ENCODE measurements at regions not wholly inside any gene's neighbourhood (a gene's known extent, or its start where the extent isn't known, plus 50 kb on each side); places are given as distances from the start of the nearest gene placed in this dataset.

- no peak for TF ChIP-seq ZNF609 (CRISPR knock-in tag; IDR thresholded peaks at IDR 0.05; ENCODE audit: borderline replicate concordance)
- TF ChIP-seq ZNF316 (IDR thresholded peaks at IDR 0.05) = peak; percentile 33
Measured at GRCh38 chr2:107728586-107728985, 98.1 kb upstream of the RGPD4 start (continued).

GRCh38 chr2:107729440-107729839 is 97.3 kb upstream of the RGPD4 start:
- TF ChIP-seq MXD1 (CRISPR knock-in tag; IDR thresholded peaks at IDR 0.05; ENCODE audit: borderline replicate concordance, poor library complexity, severe bottlenecking) (no peak), ZNF384 (IDR thresholded peaks at IDR 0.05; ENCODE audit: low read depth, low read length) (peak; percentile 75), TFE3 (CRISPR knock-in tag; IDR thresholded peaks at IDR 0.05) (peak; percentile 49), MEIS2 (IDR thresholded peaks at IDR 0.05; ENCODE audit: partially characterized antibody) (peak; percentile 45)

More at GRCh38 chr2:107729440-107729839, 97.3 kb upstream of the RGPD4 start:
- ATAC-seq = peak; percentile 14
- FAIRE-seq = no peak
- no peak overlapping the region for H3K4me2 ChIP-seq (ENCODE audit: insufficient read depth, low read length)
- CTCF ChIA-PET (ENCODE audit: low intra/inter-chr PET ratio) = no interaction called here
- no TSS peak for BruUV-seq (replicated peaks)
- no peaks in the 10 kb centered on the region for H3K9me1 ChIP-seq (ENCODE audit: control insufficient read depth, insufficient read depth, low read length)
- no peaks in the 10 kb centered on the region for H3K27me3 ChIP-seq (ENCODE audit: control insufficient read depth in 2 of 2, insufficient read depth in 2 of 2, low read length in 2 of 2)
- peaks cover 59% of the 10 kb centered on the region; the same call in 2 of the 3 replicates for H3K36me3 ChIP-seq (ENCODE audit: control insufficient read depth, insufficient read depth, low read length)
- H2AFZ ChIP-seq (ENCODE audit: low read depth, low read length) = no peak overlapping the region
- H3K4me1 ChIP-seq (replicated peaks in 1 of 2; ENCODE audit: control insufficient read depth in 2 of 2, insufficient read depth in 2 of 2, low read length in 2 of 2) = peaks cover 0 to 24% of the 10 kb centered on the region in 2 experiments; a peak in 3 of 5 replicates
- peaks cover 98% of the 10 kb centered on the region for H3K79me2 ChIP-seq (ENCODE audit: control insufficient read depth, insufficient read depth, low read length)
- POLR2A ChIA-PET = interaction anchor here (0.7 kb wide), 1 partner anchor 15 kb away, joined by 3 read pairs; no protein-coding TSS in a partner anchor
- no peak overlapping the region for H3K9ac ChIP-seq (ENCODE audit: insufficient read depth in 1 of 2, low read depth in 2 of 2, low read length in 2 of 2)
- H4K20me1 ChIP-seq (replicated peaks; ENCODE audit: control insufficient read depth, insufficient read depth, low read length) = peaks cover 33% of the 10 kb centered on the region
- intact Hi-C loops (cut with micrococcal nuclease) (no loop called here), in situ Hi-C loops (cut with MboI) (no loop called here)
- no peaks in the 10 kb centered on the region for H3K9me3 ChIP-seq (replicated peaks; ENCODE audit: control insufficient read depth, insufficient read depth, low read depth, low read length)
- H3K4me3 ChIP-seq = no peak overlapping the region
- H3K27ac ChIP-seq (ENCODE audit: extremely low read depth, low read depth, low read length) = peak overlapping the region; percentile 11; the same call in 1 of the 3 replicates
- no peak for DNase-seq (ENCODE audit: extremely low read depth in 1 of 4, low spot score in 3 of 4)
- WGBS (ENCODE audit: insufficient coverage, low coverage, missing lambda C conversion rate) = 29% methylated on average over 3 of the region's 3 CpGs

All from K562 (cell line).